Heart left ventricle (tissue), 13 donors: ENCODE measurements at regions not wholly inside any gene's neighbourhood (a gene's known extent, or its start where the extent isn't known, plus 50 kb on each side); places are given as distances from the start of the nearest gene placed in this dataset.

ENCODE experiments used
- POLR2A ChIP-seq, 2 donors: fragments of 450-650 bp; IDR thresholded peaks; one replicate each; pipeline ENCODE4 v1.6.1; 2017; ENCODE audit warnings: antibody characterized with exemption in 2 of 2, mild to moderate bottlenecking in 2 of 2, moderate library complexity in 2 of 2
- TF ChIP-seq, protein P1 (sequence below), 12 donors: fragments of 200-600 bp; sonication (generic) in 4 of 12; IDR thresholded peaks; one replicate each; pipeline versions ENCODE4 v1.5.0 to v1.8.0; 2018 to 2022; ENCODE audit warnings: antibody characterized with exemption in 12 of 12, mild to moderate bottlenecking in 5 of 12
- donor health status: ischemic (EF 13 %, LVEDD 7.1; RV severe dilation, severe dysfunction).
- donor health status: DM: no; HTN: yes; CAD: no.
- donor health status: DM: no; HTN: no; CAD: no.
- donor health status: ischemic (EF 25% LVEDD 6.9; RV normal size, moderate dysfunction).
- donor health status: ischemic (EF 25% LVEDD 5.7; RV mildly dilated, moderate dysfunction).
- donor health status: ischemic (EF 35%, LVEDD 5.7; RV mildly dilated, moderate dysfunction).
- donor health status: nonischemic (EF 11% LVEDD 7.7; RV severe dilation, severe dysfunction).
- donor health status: DM: yes; HTN: yes; CAD: no.
- donor health status: PGD.
- donor health status: ischemic (EF 29% LVEDD 5.4; RV normal size, mild dysfunction).
- donor health status: nonischemic (EF 23%, LVEDD 6.1; RV moderate dilation, normal function).

DNA sequence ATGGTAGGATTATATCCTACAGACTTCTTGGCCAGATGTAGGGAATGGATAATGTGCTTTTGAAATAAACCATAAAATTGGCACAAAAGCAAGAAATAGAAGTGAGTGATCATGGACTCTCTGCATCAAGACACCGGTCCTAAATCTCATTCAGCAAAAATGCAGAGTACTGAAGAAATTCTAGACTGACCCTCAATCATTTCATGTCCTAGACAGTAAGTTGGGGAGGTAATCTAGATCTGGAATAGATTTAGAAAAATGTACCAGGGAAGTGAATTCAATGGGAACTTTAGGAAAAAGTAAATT lies 69.7 kb upstream of the ADTRP start:
- TF ChIP-seq, protein P1, sequence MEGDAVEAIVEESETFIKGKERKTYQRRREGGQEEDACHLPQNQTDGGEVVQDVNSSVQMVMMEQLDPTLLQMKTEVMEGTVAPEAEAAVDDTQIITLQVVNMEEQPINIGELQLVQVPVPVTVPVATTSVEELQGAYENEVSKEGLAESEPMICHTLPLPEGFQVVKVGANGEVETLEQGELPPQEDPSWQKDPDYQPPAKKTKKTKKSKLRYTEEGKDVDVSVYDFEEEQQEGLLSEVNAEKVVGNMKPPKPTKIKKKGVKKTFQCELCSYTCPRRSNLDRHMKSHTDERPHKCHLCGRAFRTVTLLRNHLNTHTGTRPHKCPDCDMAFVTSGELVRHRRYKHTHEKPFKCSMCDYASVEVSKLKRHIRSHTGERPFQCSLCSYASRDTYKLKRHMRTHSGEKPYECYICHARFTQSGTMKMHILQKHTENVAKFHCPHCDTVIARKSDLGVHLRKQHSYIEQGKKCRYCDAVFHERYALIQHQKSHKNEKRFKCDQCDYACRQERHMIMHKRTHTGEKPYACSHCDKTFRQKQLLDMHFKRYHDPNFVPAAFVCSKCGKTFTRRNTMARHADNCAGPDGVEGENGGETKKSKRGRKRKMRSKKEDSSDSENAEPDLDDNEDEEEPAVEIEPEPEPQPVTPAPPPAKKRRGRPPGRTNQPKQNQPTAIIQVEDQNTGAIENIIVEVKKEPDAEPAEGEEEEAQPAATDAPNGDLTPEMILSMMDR (IDR thresholded peaks at IDR 0.05): no peak
- TF ChIP-seq POLR2A (IDR thresholded peaks at IDR 0.05): no peak
